ENCODE measurements at regions not wholly inside any gene's neighbourhood (a gene's known extent, or its start where the extent isn't known, plus 50 kb on each side); places are given as distances from the start of the nearest gene placed in this dataset.

DNA sequence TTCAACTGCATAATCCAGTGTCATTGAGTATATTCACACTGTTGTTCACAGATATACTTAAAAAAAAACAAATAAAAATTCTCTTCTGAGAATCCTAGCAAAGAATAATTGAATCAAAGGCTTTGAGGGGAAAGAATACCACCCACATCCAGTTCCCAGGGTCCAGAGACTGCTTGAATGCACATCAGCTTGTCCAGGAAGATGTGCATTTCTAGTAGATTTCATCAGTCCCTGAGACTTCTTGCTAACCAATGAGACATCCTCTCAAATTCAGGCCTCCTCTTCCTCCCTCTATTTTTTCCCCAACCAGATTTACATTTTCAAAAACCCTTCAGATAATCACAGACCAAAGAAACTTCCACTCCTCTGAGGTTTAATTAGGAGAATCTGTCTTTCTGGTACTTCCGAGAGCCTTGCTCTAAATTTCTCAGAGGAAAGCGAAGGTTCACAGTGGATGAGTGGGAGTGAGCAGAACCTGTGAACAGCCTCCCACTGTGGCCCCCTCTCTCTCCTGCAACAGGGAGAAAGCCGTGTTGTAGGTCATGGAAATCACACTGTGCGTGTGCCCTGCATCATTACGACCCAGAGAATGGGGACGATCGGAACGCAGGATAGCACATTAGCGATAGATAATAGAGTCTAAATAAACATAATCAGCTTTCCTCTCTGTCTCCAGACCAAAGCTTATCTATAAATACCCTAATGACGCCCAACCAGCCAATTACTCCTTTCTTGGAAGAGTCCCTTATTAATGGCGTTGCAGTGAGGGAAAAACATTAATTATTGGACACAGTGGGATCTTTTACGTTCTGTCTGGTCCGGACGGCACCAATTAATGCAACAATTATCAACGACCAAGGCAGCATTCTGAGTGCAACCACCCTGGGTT lies 212.5 kb downstream of the EMX2 start:
- no peak for TF ChIP-seq ZNF274 (IDR thresholded peaks at IDR 0.05; ENCODE audit: low read depth, low read length)
- no peak for TF ChIP-seq SIN3A (IDR thresholded peaks at IDR 0.05; ENCODE audit: low read depth)
- TF ChIP-seq, protein P1, sequence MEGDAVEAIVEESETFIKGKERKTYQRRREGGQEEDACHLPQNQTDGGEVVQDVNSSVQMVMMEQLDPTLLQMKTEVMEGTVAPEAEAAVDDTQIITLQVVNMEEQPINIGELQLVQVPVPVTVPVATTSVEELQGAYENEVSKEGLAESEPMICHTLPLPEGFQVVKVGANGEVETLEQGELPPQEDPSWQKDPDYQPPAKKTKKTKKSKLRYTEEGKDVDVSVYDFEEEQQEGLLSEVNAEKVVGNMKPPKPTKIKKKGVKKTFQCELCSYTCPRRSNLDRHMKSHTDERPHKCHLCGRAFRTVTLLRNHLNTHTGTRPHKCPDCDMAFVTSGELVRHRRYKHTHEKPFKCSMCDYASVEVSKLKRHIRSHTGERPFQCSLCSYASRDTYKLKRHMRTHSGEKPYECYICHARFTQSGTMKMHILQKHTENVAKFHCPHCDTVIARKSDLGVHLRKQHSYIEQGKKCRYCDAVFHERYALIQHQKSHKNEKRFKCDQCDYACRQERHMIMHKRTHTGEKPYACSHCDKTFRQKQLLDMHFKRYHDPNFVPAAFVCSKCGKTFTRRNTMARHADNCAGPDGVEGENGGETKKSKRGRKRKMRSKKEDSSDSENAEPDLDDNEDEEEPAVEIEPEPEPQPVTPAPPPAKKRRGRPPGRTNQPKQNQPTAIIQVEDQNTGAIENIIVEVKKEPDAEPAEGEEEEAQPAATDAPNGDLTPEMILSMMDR (IDR thresholded peaks at IDR 0.05 in 2 of 3, conservative IDR thresholded peaks at IDR 0.05 in 1 of 3; ENCODE audit: borderline replicate concordance in 1 of 3, insufficient read depth in 1 of 3, low read depth in 2 of 3, low read length in 2 of 3), result no peak
- no peak for TF ChIP-seq POLR2A (IDR thresholded peaks at IDR 0.05; ENCODE audit: borderline replicate concordance, extremely low read depth, insufficient read depth, insufficient read length)
- no peak for TF ChIP-seq SRF (IDR thresholded peaks at IDR 0.05; ENCODE audit: low read depth)
- no peak for TF ChIP-seq EZH2 (IDR thresholded peaks at IDR 0.05)
- TF ChIP-seq EGR1 (IDR thresholded peaks at IDR 0.05; ENCODE audit: low read depth), result no peak
- TF ChIP-seq, protein P2, sequence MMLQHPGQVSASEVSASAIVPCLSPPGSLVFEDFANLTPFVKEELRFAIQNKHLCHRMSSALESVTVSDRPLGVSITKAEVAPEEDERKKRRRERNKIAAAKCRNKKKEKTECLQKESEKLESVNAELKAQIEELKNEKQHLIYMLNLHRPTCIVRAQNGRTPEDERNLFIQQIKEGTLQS (IDR thresholded peaks at IDR 0.05), result no peak
- TF ChIP-seq JUND (IDR thresholded peaks at IDR 0.05), result no peak
- TF ChIP-seq EZH2phosphoT487 (IDR thresholded peaks at IDR 0.05; ENCODE audit: borderline replicate concordance), result no peak
- TF ChIP-seq CEBPB (IDR thresholded peaks at IDR 0.05; ENCODE audit: low read depth), result no peak
- no peak for TF ChIP-seq YY1 (IDR thresholded peaks at IDR 0.05; ENCODE audit: extremely low read depth, insufficient replicate concordance, low read depth, low read length)
